ENCODE measurements at regions not wholly inside any gene's neighbourhood (a gene's known extent, or its start where the extent isn't known, plus 50 kb on each side); places are given as distances from the start of the nearest gene placed in this dataset.

- Mint-ChIP-seq H3K4me1 (ENCODE audit: low read depth) (no peaks in the 10 kb centered on the region), H3K9me3 (peaks cover 6% of the 10 kb centered on the region), H3K27ac (no peak overlapping the region), H3K4me3 (no peak overlapping the region), H3K27me3 (no peaks in the 10 kb centered on the region), H3K36me3 (ENCODE audit: low read depth) (no peaks in the 10 kb centered on the region)
- DNase-seq, result no peak
These were observed 85.3 kb upstream of the PDE10A start for GRCh38 chr6:165748390-165748789.

GRCh38 chr6:165747963-165748362 is 84.9 kb upstream of the PDE10A start:
- Mint-ChIP-seq H3K36me3 (ENCODE audit: low read depth) (no peaks in the 10 kb centered on the region), H3K4me3 (no peak overlapping the region)

GRCh38 chr6:165746331-165746730 is 83.3 kb upstream of the PDE10A start:
- Mint-ChIP-seq H3K4me1 (ENCODE audit: low read depth) (no peaks in the 10 kb centered on the region), H3K36me3 (ENCODE audit: low read depth) (no peaks in the 10 kb centered on the region), H3K9me3 (peaks cover 6% of the 10 kb centered on the region), H3K27ac (no peak overlapping the region), H3K4me3 (no peak overlapping the region), H3K27me3 (no peaks in the 10 kb centered on the region)
- no peak for DNase-seq

More at GRCh38 chr6:165747963-165748362, 84.9 kb upstream of the PDE10A start:
- Mint-ChIP-seq H3K27me3 (no peaks in the 10 kb centered on the region), H3K4me1 (ENCODE audit: low read depth) (no peaks in the 10 kb centered on the region), H3K27ac (no peak overlapping the region), H3K9me3 (peaks cover 6% of the 10 kb centered on the region)
- DNase-seq, result no peak

- Mint-ChIP-seq H3K27ac (no peak overlapping the region), H3K4me1 (ENCODE audit: low read depth) (no peaks in the 10 kb centered on the region), H3K4me3 (no peak overlapping the region), H3K36me3 (ENCODE audit: low read depth) (no peaks in the 10 kb centered on the region), H3K27me3 (no peaks in the 10 kb centered on the region), H3K9me3 (peaks cover 6% of the 10 kb centered on the region)
- DNase-seq, result no peak
These were observed 82.5 kb upstream of the PDE10A start for GRCh38 chr6:165745492-165745891.

GRCh38 chr6:165744555-165745228 is 81.7 kb upstream of the PDE10A start:
- H3K9me3 Mint-ChIP-seq, result peaks cover 4% of the 10 kb centered on the region
- H3K27ac Mint-ChIP-seq, result no peak overlapping the region
- no peaks in the 10 kb centered on the region for H3K36me3 Mint-ChIP-seq (ENCODE audit: low read depth)
- no peaks in the 10 kb centered on the region for H3K27me3 Mint-ChIP-seq
- no peak for DNase-seq
- H3K4me3 Mint-ChIP-seq, result no peak overlapping the region
- H3K4me1 Mint-ChIP-seq (ENCODE audit: low read depth), result no peaks in the 10 kb centered on the region

GRCh38 chr6:165743366-165743898 is 80.4 kb upstream of the PDE10A start:
- Mint-ChIP-seq H3K4me3 (no peak overlapping the region), H3K9me3 (no peaks in the 10 kb centered on the region), H3K4me1 (ENCODE audit: low read depth) (no peaks in the 10 kb centered on the region), H3K27me3 (no peaks in the 10 kb centered on the region), H3K27ac (no peak overlapping the region), H3K36me3 (ENCODE audit: low read depth) (no peaks in the 10 kb centered on the region)
- no peak for DNase-seq

- H3K9me3 Mint-ChIP-seq, result peaks cover 5% of the 10 kb centered on the region
- H3K4me1 Mint-ChIP-seq (ENCODE audit: low read depth), result no peaks in the 10 kb centered on the region
- no peaks in the 10 kb centered on the region for H3K36me3 Mint-ChIP-seq (ENCODE audit: low read depth)
- no peak overlapping the region for H3K27ac Mint-ChIP-seq
- H3K4me3 Mint-ChIP-seq, result no peak overlapping the region
- no peaks in the 10 kb centered on the region for H3K27me3 Mint-ChIP-seq
- DNase-seq, result no peak
These were observed 79.0 kb upstream of the PDE10A start for GRCh38 chr6:165742047-165742446.

- Mint-ChIP-seq H3K9me3 (peaks cover 11% of the 10 kb centered on the region), H3K27ac (no peak overlapping the region), H3K36me3 (ENCODE audit: low read depth) (no peaks in the 10 kb centered on the region), H3K27me3 (peaks cover 3% of the 10 kb centered on the region), H3K4me1 (ENCODE audit: low read depth) (no peaks in the 10 kb centered on the region), H3K4me3 (no peak overlapping the region)
- no peak for DNase-seq
These were observed 74.4 kb upstream of the PDE10A start for GRCh38 chr6:165737396-165737795.

- peaks cover 11% of the 10 kb centered on the region for H3K9me3 Mint-ChIP-seq
- peaks cover 5% of the 10 kb centered on the region for H3K27me3 Mint-ChIP-seq
- DNase-seq, result no peak
- H3K27ac Mint-ChIP-seq, result no peak overlapping the region
- H3K36me3 Mint-ChIP-seq (ENCODE audit: low read depth), result no peaks in the 10 kb centered on the region
- H3K4me3 Mint-ChIP-seq, result no peak overlapping the region
- H3K4me1 Mint-ChIP-seq (ENCODE audit: low read depth), result no peaks in the 10 kb centered on the region
These were observed 72.0 kb upstream of the PDE10A start for GRCh38 chr6:165735065-165735464.

- no peak for DNase-seq
- no peak overlapping the region for H3K4me3 Mint-ChIP-seq
- H3K9me3 Mint-ChIP-seq, result peaks cover 11% of the 10 kb centered on the region
- H3K4me1 Mint-ChIP-seq (ENCODE audit: low read depth), result no peaks in the 10 kb centered on the region
- peaks cover 5% of the 10 kb centered on the region for H3K27me3 Mint-ChIP-seq
- no peak overlapping the region for H3K27ac Mint-ChIP-seq
- no peaks in the 10 kb centered on the region for H3K36me3 Mint-ChIP-seq (ENCODE audit: low read depth)
These were observed 70.4 kb upstream of the PDE10A start for GRCh38 chr6:165733489-165733791.

GRCh38 chr6:165732696-165733488 is 69.9 kb upstream of the PDE10A start:
- peaks cover 11% of the 10 kb centered on the region for H3K9me3 Mint-ChIP-seq
- H3K27me3 Mint-ChIP-seq, result peaks cover 5% of the 10 kb centered on the region
- no peak overlapping the region for H3K4me3 Mint-ChIP-seq
- H3K4me1 Mint-ChIP-seq (ENCODE audit: low read depth), result no peaks in the 10 kb centered on the region
- DNase-seq, result no peak
- no peaks in the 10 kb centered on the region for H3K36me3 Mint-ChIP-seq (ENCODE audit: low read depth)
- H3K27ac Mint-ChIP-seq, result no peak overlapping the region

- Mint-ChIP-seq H3K4me3 (no peak overlapping the region), H3K27me3 (peaks cover 5% of the 10 kb centered on the region), H3K4me1 (ENCODE audit: low read depth) (no peaks in the 10 kb centered on the region), H3K27ac (no peak overlapping the region), H3K36me3 (ENCODE audit: low read depth) (no peaks in the 10 kb centered on the region), H3K9me3 (no peaks in the 10 kb centered on the region)
- DNase-seq, result no peak
These were observed 66.4 kb upstream of the PDE10A start for GRCh38 chr6:165729307-165729936.

GRCh38 chr6:165728216-165728615 is 65.2 kb upstream of the PDE10A start:
- peaks cover 5% of the 10 kb centered on the region for H3K27me3 Mint-ChIP-seq
- H3K4me3 Mint-ChIP-seq, result no peak overlapping the region
- H3K36me3 Mint-ChIP-seq (ENCODE audit: low read depth), result no peaks in the 10 kb centered on the region
- no peak overlapping the region for H3K27ac Mint-ChIP-seq
- DNase-seq, result no peak
- H3K9me3 Mint-ChIP-seq, result no peaks in the 10 kb centered on the region
- H3K4me1 Mint-ChIP-seq (ENCODE audit: low read depth), result no peaks in the 10 kb centered on the region

GRCh38 chr6:165726965-165727381 is 63.9 kb upstream of the PDE10A start:
- Mint-ChIP-seq H3K36me3 (ENCODE audit: low read depth) (no peaks in the 10 kb centered on the region), H3K4me1 (ENCODE audit: low read depth) (no peaks in the 10 kb centered on the region), H3K27ac (no peak overlapping the region), H3K27me3 (peaks cover 2% of the 10 kb centered on the region), H3K9me3 (no peaks in the 10 kb centered on the region), H3K4me3 (no peak overlapping the region)
- DNase-seq, result no peak
